Stimulated activated naive CD8-positive, alpha-beta T cell treated with anti-CD3 and anti-CD28 coated beads, Interleukin-15, amount 100 ng/mL, for 72 hours (primary cell): ENCODE measurements at regions not wholly inside any gene's neighbourhood (a gene's known extent, or its start where the extent isn't known, plus 50 kb on each side); places are given as distances from the start of the nearest gene placed in this dataset.

Experiments used
- ATAC-seq: fragments of 150-1000 bp; cut with Tn5 transposase; 2 replicates; pipeline ENCODE4 v1.10.0; 2021; ENCODE audit warnings: mild to moderate bottlenecking, moderate library complexity
- DNase-seq, 2 donors: peaks; one replicate each; pipeline ENCODE4 v3.0.0; 2021 to 2022
- H3K27ac Mint-ChIP-seq, 2 donors: one replicate each; pipeline ENCODE4 v1.8.0; 2022; ENCODE audit warnings: mild to moderate bottlenecking in 2 of 2, mixed read lengths in 2 of 2, moderate library complexity in 2 of 2
- H3K27me3 Mint-ChIP-seq: one replicate; pipeline ENCODE4 v1.8.0; 2022; ENCODE audit warnings: mixed read lengths
- H3K4me1 Mint-ChIP-seq: one replicate; pipeline ENCODE4 v1.8.0; 2022; ENCODE audit warnings: mild to moderate bottlenecking, mixed read lengths
- H3K4me3 Mint-ChIP-seq, 2 donors: one replicate each; pipeline ENCODE4 v1.8.0; 2022; ENCODE audit warnings: mild to moderate bottlenecking in 2 of 2, mixed read lengths in 2 of 2, moderate library complexity in 1 of 2
- H3K9me3 Mint-ChIP-seq, 2 donors: one replicate each; pipeline ENCODE4 v1.8.0; 2022; ENCODE audit warnings: mixed read lengths in 2 of 2

DNA sequence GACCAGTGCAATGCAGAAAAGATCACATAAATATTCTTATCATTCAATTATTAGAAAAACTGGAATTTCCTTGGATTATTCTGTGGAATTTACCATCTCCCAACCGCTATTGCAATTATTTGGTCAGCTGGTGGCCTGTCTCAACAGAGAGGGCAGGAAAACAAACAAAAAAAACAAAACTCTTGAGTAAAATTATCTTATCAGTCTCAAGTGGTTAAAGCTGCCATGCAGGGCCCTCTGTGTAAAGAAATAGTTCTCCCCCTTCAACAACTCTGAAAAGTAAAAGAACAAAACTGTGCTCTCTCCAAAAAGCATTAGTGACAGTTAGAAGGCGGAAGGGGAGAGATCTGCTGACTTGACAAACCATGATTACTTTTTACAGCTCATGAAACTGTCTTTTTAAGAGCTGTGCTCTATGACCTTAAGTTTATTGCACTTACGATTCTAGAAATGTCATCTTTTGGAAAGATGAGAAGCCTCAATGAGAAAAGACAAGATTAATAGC, 152.3 kb downstream of the DLEU7 start:
- H3K4me1 Mint-ChIP-seq = peaks cover 8% of the 10 kb centered on the region
- H3K27me3 Mint-ChIP-seq = no peaks in the 10 kb centered on the region
- H3K9me3 Mint-ChIP-seq = no peaks in the 10 kb centered on the region
- DNase-seq (no peak), ATAC-seq (no peak)
- H3K4me3 Mint-ChIP-seq = no peak overlapping the region
- H3K27ac Mint-ChIP-seq = no peak overlapping the region

DNA sequence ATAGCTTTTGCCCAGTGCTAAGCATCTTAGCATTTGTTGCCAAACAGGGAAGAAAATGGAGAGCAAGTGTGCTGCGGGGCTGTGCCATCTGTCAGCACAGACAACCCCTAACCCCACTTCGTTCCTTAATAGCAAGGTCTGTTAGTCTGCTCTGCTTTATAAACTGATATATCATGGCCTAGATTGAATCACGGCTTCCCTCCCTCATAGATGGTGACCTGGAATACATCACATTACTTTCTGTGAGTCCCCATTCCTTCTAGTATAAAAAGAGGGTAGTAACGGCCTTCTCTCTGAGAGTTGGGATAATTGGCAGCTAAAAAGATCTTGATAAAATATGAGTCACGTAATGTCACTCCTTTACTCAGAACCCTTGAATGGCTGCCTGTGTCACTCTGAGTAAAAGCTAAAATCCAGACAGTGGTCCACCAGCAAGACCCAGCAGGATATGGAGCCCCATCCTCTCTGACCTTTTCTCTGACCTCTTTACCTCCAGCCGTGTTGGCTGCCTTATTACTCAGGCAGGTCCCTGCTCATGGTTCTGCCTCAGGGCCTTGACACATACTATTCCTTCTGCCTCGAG, 151.7 kb downstream of the DLEU7 start:
- no peak overlapping the region for H3K27ac Mint-ChIP-seq
- ATAC-seq = no peak
- H3K4me3 Mint-ChIP-seq = no peak overlapping the region
- H3K4me1 Mint-ChIP-seq = peaks cover 3% of the 10 kb centered on the region
- DNase-seq = no peak
- H3K9me3 Mint-ChIP-seq = no peaks in the 10 kb centered on the region
- H3K27me3 Mint-ChIP-seq = no peaks in the 10 kb centered on the region

- Mint-ChIP-seq H3K4me1 (no peaks in the 10 kb centered on the region), H3K27me3 (no peaks in the 10 kb centered on the region), H3K4me3 (no peak overlapping the region), H3K27ac (no peak overlapping the region), H3K9me3 (no peaks in the 10 kb centered on the region)
- DNase-seq (no peak), ATAC-seq (no peak)
Measured at GRCh38 chr13:50692396-50692915, 151.0 kb downstream of the DLEU7 start.

GRCh38 chr13:50693727-50694126, 149.8 kb downstream of the DLEU7 start:
- ATAC-seq (no peak), DNase-seq (no peak)
- no peak overlapping the region for H3K4me3 Mint-ChIP-seq
- no peaks in the 10 kb centered on the region for H3K4me1 Mint-ChIP-seq
- H3K27ac Mint-ChIP-seq = no peak overlapping the region
- no peaks in the 10 kb centered on the region for H3K9me3 Mint-ChIP-seq
- H3K27me3 Mint-ChIP-seq = no peaks in the 10 kb centered on the region

DNA sequence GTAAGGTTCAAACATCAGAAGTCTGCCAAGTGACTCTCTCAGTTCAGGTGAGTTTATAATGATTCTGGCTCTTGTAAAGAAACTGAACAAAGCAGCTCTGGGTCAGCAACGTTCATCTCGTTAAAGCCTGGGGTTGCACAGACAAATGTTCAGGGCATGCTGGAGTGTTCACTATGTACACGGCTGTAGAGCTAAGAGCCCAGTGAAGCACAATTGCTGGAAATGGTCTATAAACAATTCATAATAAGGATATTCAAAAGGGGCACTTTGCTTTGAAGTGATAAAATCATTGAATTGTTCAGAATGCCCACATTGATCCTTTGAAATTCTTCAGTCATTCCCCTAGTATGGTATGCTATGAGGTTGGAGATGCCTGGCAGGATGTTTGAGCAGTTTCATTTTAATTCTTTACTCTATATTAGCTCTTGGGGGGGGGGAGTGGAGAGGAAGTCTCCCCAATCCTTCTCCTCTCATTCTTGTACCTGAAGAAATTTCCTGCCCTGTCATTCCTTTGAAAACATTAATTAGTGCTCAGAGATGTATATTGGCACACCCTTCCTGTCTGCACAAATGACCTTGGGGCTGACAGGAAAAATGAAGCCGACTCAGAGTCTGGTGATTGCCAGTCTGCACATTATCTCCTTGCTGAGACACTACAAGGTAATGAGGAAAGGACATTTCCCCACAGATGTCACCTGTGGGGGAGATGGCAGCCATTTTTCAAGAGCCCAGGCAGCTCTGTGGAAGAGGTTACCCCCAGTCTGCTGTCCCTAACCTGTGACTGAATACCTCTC, 145.5 kb downstream of the DLEU7 start:
- Mint-ChIP-seq H3K27me3 (no peaks in the 10 kb centered on the region), H3K27ac (no peak overlapping the region), H3K4me1 (no peaks in the 10 kb centered on the region), H3K4me3 (no peak overlapping the region), H3K9me3 (no peaks in the 10 kb centered on the region)
- no peak for DNase-seq
- ATAC-seq = no peak

DNA sequence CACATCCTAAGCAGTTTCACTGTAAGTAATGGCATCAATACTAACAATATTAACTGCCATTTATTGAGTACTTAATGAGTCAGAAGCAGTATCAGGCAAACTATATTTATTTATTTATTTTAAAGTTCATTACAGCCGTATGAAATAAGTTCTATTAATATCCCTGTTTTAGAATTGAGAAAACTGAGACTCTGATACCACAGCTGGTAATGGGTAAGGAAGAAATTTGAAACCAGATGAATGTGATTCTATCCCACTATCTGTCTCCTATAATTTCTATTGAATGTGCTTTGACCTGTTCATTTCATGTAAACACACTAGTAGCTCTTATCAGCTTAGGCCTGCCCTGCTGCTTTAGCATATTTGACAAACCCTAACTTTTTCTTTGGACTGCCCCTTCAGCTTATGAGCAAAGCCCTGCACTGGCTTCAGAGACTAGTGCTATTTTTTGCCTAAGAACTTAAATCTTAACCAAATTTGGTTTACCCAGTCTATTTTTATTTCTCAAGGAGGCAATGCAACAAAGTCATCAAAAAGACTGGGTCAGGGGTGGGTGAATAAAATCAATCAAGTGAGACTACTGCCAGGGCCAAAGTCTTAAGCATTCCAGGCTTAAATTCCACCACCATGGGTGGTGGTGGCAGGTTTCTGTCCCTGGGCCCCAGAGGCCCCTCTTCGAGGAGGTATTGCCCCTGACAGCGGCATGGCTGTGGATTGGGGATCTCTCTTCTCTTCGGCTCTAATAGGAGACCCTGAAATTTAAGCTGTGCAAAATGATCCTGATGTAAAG, 143.4 kb downstream of the DLEU7 start:
- no peaks in the 10 kb centered on the region for H3K9me3 Mint-ChIP-seq
- H3K27ac Mint-ChIP-seq = no peak overlapping the region
- DNase-seq = no peak
- ATAC-seq = no peak
- H3K4me1 Mint-ChIP-seq = no peaks in the 10 kb centered on the region
- no peaks in the 10 kb centered on the region for H3K27me3 Mint-ChIP-seq
- H3K4me3 Mint-ChIP-seq = no peak overlapping the region

DNA sequence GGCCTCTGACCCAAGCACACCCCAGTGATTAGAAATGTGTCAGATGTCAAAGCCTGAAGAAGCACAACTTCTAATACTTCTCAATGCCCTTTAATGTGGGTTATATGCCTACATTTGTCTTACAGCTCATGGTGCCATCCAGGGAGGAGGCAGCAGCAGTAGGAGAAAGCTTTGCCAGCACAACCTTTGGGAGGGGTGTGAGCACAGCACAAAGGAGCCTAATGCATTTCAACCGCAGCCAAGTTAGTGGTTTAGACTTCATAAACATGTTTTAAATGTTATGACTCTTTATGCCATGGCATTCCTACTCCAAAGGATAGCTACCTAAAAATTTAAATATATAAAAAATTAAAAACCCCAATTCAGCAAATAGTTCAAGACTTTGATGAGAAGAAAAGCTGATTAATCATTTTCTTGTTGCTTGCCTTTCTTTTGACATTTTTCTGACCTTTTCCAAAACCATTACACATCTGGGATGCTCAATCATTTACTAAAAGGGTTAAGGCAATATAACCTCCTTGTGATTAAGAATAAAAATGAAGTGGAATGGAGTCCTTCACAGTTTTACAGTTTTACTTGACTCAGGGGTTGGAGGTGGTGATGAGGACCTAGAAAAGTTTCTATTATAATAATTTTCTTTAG, 142.7 kb downstream of the DLEU7 start:
- ATAC-seq (no peak), DNase-seq (no peak)
- H3K4me3 Mint-ChIP-seq = no peak overlapping the region
- H3K27me3 Mint-ChIP-seq = no peaks in the 10 kb centered on the region
- no peaks in the 10 kb centered on the region for H3K4me1 Mint-ChIP-seq
- no peaks in the 10 kb centered on the region for H3K9me3 Mint-ChIP-seq
- H3K27ac Mint-ChIP-seq = no peak overlapping the region

DNA sequence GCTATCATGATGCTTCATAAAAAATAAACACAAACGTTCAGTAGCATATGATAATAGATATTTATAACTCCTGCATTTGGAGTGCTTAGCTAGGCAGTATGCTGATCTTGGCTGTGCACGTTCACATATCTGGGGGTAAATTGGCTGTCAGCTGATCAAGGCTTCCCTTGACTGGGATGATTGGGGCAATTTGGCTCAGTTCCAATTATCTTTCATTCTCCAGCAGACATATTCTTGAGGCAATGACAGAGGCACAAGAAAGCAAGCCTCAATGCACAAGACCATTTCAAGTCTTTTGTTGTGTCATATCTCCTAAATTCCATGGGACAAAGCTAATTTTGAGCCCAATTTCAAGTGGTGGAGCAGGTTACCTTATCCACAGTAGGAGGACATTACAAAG, 142.0 kb downstream of the DLEU7 start:
- Mint-ChIP-seq H3K27me3 (no peaks in the 10 kb centered on the region), H3K4me3 (no peak overlapping the region), H3K9me3 (no peaks in the 10 kb centered on the region), H3K27ac (no peak overlapping the region), H3K4me1 (no peaks in the 10 kb centered on the region)
- no peak for ATAC-seq
- DNase-seq = no peak

- H3K4me1 Mint-ChIP-seq = no peaks in the 10 kb centered on the region
- no peaks in the 10 kb centered on the region for H3K27me3 Mint-ChIP-seq
- H3K27ac Mint-ChIP-seq = no peak overlapping the region
- no peak overlapping the region for H3K4me3 Mint-ChIP-seq
- ATAC-seq (no peak), DNase-seq (no peak)
- H3K9me3 Mint-ChIP-seq = no peaks in the 10 kb centered on the region
Measured at GRCh38 chr13:50706505-50706904, 137.0 kb downstream of the DLEU7 start.

DNA sequence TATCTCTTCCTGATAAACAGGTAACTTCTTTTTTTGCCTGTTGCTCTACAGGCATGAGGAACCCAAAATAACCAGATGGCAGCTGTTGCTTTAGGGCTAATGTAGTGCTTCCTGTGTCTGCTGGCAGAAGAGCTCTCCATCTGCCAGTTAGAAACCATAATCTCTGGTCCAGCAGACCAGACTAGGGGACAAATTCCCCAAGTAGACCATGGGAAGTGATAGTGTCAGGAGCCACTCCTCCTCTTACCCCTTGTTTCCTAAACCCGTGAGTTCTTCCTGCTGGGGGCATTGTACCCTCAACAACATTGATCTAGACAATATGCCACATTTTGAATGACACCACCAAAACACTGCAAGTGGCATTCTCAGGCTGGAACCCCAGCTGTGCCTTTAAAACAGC, 135.9 kb downstream of the DLEU7 start:
- ATAC-seq = no peak
- no peak for DNase-seq
- Mint-ChIP-seq H3K27ac (peak overlapping the region in 1 of 2 donors; percentile 52), H3K9me3 (no peaks in the 10 kb centered on the region), H3K4me1 (no peaks in the 10 kb centered on the region), H3K4me3 (no peak overlapping the region), H3K27me3 (peaks cover 5% of the 10 kb centered on the region)

GRCh38 chr13:50708461-50708860, 135.0 kb downstream of the DLEU7 start:
- Mint-ChIP-seq H3K4me3 (no peak overlapping the region), H3K4me1 (peaks cover 6% of the 10 kb centered on the region), H3K27ac (no peak overlapping the region), H3K9me3 (no peaks in the 10 kb centered on the region), H3K27me3 (peaks cover 11% of the 10 kb centered on the region)
- ATAC-seq (no peak), DNase-seq (no peak)

DNA sequence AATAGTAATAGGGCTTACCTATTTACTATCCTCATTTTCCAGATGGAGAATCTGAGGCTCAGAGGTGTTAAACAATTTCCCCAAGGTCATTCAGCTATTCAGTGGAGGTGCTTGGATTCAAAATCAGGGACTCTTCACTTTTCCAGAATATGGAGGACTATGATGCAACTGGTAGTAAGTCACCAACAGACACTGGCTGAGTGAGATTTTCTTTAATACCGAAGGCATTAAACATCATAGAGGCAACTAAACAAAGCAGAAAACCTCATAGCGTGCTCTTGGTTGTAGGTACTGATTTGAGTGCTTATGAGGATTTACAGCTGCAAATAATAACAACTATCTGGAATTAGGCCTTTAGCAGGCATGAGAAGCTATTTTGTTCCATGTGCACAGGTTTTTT, 134.4 kb downstream of the DLEU7 start:
- peaks cover 12% of the 10 kb centered on the region for H3K4me1 Mint-ChIP-seq
- H3K9me3 Mint-ChIP-seq = no peaks in the 10 kb centered on the region
- peaks cover 11% of the 10 kb centered on the region for H3K27me3 Mint-ChIP-seq
- no peak overlapping the region for H3K27ac Mint-ChIP-seq
- no peak for DNase-seq
- H3K4me3 Mint-ChIP-seq = no peak overlapping the region
- no peak for ATAC-seq

DNA sequence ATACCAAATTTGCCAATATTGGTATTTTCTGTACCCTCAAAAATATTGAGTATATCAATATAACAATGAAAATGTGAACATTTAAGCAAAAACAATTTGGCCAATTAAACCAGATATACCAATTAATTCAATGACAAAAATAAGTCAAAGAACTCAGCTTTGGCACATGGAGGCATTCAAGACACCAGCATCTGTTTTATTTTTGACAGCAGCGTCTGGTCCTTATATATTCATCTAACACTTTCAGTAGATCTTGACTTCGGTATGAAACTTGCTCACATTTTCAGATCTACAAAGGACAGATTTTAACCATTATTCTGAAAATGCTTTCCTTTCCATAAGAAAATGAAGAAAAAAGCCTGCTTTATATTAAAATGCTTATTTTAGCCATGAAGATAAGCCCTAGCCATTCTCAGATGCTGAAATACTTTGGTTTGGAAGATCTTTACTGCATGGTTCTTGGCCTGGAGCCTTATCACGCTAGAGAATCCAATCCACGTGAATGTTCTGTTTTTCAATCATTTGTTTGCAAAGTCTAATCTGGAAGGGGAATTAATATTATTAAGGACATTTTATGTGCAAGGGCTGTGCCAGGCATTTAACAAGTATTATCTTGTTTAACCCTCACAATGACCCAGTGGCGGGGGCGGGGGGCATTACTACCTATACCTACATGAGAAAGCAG, 132.2 kb downstream of the DLEU7 start:
- Mint-ChIP-seq H3K27me3 (peaks cover 11% of the 10 kb centered on the region), H3K4me3 (no peak overlapping the region), H3K27ac (no peak overlapping the region), H3K4me1 (peaks cover 23% of the 10 kb centered on the region), H3K9me3 (no peaks in the 10 kb centered on the region)
- ATAC-seq (no peak), DNase-seq (no peak)

DNA sequence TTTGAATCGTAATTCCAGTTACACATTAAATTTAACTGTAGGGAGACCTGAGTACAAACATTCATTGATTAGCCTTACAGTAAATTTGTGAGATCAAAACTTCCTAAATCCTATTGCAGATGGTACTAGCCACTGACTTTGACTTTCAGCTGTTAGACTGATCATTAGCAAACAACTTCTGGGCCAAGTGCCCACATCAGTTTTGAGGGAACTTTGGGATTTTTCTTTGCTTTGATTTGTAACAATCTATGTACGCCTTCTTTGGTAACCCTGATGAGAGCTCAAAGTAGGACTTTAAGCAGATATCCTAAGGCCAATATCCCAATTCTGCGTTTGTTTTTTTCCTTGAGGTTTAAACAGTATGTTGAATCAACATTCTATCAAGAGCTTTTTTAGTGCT, 131.5 kb downstream of the DLEU7 start:
- H3K27me3 Mint-ChIP-seq = peaks cover 11% of the 10 kb centered on the region
- peaks cover 23% of the 10 kb centered on the region for H3K4me1 Mint-ChIP-seq
- ATAC-seq (no peak), DNase-seq (no peak)
- no peaks in the 10 kb centered on the region for H3K9me3 Mint-ChIP-seq
- no peak overlapping the region for H3K4me3 Mint-ChIP-seq
- no peak overlapping the region for H3K27ac Mint-ChIP-seq

DNA sequence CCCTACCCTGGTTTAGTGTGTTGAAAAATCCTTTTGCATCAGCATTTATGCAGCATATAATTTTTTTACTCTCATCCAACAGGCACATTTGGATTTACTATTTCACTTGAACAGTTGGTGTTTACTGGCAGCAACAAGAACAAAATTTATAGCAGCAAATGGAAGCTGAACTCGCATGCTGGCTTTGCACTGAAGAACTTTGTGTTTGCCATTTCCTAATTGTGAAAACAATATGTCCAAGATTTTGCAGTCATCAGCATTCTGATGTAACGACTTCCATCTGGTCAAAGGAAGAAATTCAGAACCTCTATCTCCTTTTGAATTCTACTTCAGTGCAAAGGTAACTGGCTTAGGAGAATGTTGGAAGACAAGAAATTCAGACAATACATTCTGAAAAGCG, 131.0 kb downstream of the DLEU7 start:
- H3K27me3 Mint-ChIP-seq = peaks cover 11% of the 10 kb centered on the region
- H3K4me3 Mint-ChIP-seq = no peak overlapping the region
- DNase-seq = no peak
- ATAC-seq = no peak
- H3K4me1 Mint-ChIP-seq = peaks cover 23% of the 10 kb centered on the region
- H3K27ac Mint-ChIP-seq = no peak overlapping the region
- no peaks in the 10 kb centered on the region for H3K9me3 Mint-ChIP-seq
